AG08396 (cell line): ENCODE measurements at regions not wholly inside any gene's neighbourhood (a gene's known extent, or its start where the extent isn't known, plus 50 kb on each side); places are given as distances from the start of the nearest gene placed in this dataset.

Experiments
- DNase-seq: peaks from one replicate; pipeline ENCODE4 v3.0.0; 2012; ENCODE audit warnings: low spot score, mixed read lengths

GRCh38 chr13:37929308-37929707, 59.7 kb upstream of the TRPC4 start:
- DNase-seq, result no peak

GRCh38 chr13:37927561-37927960, 58.0 kb upstream of the TRPC4 start:
- no peak for DNase-seq

GRCh38 chr13:37925878-37926473, 56.4 kb upstream of the TRPC4 start:
- no peak for DNase-seq

- DNase-seq, result no peak
Observed at GRCh38 chr13:37923236-37923635, 53.7 kb upstream of the TRPC4 start.

GRCh38 chr13:37919329-37919880, 49.8 kb upstream of the TRPC4 start:
- no peak for DNase-seq
